HG03060 (cell line): ENCODE measurements at regions not wholly inside any gene's neighbourhood (a gene's known extent, or its start where the extent isn't known, plus 50 kb on each side); places are given as distances from the start of the nearest gene placed in this dataset.
A peak's percentile ranks its signal among the peaks of the same experiment; 100 is the strongest.

ENCODE experiments used
- ATAC-seq: cut with Tn5 transposase; IDR thresholded peaks from one replicate; pipeline ENCODE4 v1.9.1; 2021; ENCODE audit warnings: low read depth, moderate number of reproducible peaks; ENCODE audit not compliant: unreplicated experiment

DNA sequence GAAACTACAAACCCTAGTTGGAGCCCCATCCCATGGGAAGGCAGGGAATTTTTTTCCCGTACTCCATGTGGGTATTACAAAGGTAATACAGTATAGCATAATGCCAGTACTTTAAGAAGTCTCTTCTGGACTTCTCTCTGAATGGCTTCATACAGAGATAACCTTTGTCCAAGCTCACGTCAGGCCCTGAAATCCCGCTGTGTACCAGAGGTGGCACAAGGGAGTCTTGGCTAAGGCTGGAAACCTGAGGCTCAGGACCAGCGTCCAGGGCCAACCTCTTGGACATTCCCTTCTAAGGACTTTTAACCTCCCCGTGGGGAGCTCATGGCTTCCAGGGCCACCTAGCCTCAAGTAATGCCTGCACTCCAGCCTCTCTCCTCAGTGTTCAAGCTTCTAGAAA, 338.9 kb upstream of the FAM241A start:
- no peak for ATAC-seq

DNA sequence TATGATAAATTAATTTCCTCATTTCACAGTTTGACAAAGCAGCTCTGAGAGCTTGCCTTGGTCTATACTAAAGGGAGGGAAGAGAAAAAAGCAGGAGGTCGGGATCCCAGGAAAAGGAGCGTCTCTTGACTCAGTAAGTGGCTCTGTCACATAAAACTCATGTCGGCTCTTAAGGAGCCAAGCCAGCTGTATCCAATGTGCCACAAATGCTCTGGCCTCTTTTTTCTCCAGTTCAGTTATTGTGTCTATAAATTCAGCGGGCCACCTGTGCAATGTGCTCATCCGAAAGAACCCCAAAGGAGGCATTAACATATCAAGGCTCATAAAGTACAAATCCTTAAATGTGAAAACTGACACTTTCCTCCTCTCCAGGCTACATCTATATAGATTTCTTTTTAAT, 337.7 kb upstream of the FAM241A start:
- no peak for ATAC-seq

DNA sequence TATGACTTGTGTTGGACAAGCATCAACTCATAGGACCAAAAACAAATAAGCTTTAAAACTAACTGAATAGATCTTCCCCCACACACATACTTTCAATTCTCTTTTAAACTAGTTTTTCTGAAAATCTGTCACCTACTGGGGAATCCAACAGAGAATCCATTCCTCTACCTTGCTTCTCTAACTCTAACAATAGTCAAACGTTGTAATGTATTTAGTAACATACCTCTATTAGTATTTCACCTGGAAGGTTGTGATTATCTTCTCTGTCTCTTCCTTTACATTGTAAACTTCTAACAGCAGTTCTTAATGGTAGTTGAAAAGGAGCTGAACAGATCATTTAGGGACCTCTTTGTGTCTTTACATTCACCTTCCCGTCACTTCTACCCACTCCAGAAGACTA, 337.1 kb upstream of the FAM241A start:
- ATAC-seq = no peak

DNA sequence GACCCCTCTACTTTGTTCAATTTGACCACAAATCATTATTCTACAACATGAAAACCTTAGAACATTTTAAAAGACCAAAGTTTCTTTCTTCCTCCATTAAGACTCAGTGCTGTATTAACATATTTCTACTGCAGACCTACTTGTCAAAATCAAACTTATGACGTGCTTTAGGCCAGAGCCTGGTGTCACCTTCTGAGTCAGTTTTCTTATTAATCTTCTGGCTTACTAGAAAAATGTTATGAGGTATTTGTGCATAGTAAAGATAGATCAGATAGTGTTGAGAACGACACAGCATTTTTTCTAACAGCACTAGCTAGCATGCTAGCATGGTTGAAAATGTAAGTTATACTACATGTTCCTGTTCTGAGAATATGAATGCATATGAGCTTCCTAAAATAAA, 333.6 kb upstream of the FAM241A start:
- ATAC-seq = no peak

DNA sequence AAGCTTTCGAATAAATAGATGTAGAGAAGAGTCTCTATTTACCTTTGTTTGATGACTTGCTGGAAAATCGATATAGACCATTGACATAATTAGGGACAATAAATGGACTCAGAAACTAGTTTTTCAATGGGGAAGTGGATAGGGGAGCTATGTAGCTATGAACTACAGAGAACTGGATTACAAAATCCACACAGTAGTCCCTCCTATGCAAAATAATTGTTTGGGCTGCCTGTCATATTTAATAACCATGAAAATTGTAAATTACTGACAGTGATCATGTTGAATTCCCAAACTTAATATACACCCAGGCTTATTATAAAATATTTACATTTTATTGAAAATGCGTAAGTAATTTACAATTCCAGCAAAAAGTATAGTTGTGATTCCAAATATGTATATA, 333.1 kb upstream of the FAM241A start:
- no peak for ATAC-seq

DNA sequence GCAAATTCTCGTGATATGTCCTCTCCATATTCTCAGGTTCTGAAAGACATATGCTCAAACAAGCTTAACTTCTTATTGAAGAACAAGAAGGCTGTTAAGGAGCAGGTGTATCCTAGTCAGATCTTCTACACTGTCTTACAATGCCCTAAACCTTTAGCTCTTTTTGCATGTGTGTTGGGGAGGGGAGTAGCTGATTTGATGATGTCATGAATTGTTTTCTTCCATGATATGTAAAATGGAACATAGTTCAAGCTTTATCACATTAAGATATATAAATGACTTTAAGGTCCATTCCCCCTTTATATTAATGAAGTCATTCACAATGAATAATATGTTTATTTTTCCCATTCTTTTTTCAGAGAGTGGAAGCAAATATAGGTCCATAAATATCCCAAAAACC, 332.5 kb upstream of the FAM241A start:
- no peak for ATAC-seq

DNA sequence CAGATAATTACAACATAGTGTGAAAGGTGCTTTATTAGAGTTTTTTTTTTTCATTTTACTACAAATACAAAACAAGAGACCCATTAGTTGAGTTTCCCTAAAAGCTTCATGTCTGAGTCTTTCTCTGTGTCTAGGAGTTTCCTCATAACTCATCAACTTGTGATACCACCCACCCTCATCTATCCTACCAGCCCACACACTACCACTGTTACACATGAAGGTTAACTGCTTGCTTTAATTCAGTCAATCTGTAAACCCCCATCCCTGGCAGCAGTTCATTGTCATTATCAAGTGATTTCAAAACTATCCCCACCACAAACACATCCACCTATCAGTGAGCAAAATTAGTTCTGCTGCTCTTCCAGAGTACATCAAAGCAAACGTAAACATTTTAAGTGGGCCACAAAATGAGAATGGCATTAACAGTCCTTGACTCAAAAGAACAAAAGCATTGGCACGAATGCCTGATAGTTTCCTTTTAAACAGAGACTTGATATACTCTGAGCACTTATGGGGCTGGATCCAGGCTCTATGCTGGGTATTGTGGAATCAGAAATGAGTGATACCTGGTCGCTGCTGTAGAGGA, 331.6 kb upstream of the FAM241A start:
- ATAC-seq = no peak

DNA sequence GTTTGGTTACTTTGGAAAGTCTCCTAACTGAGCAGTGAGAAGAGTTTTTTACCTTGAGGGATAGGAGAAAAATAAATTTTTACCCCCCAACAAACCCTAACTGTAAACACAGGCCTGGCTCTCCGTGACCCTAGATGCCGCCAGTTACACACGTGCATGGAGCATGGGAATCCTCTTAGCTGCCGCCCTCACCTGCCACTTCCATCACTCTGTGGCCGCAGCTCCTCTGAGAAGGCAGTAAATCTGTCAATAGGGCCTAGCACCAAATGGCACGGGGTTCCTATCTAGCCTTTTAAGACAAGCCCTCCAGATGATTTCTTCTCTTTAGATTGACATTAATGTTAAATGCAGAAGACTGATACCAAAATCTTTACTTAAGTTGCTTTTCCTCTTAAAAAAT, 330.3 kb upstream of the FAM241A start:
- no peak for ATAC-seq

DNA sequence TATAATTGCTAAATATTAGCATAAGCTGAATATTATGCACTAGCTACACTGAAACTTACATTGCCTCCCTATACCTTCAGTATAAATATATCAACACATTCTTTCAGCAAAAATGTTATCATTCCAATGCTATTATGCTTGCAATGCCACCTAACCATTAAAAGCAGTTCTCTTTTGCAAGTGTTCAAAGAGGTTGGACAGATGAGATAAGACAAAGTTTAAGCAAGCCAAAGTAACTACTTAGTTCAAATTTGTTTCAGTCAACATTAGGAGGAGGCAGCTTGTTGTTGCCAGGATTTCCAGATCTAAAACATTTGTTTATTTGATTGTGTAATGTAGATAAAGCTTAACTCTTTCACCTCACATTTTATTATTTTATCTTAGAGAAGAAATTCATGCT, 323.9 kb upstream of the FAM241A start:
- ATAC-seq = no peak

DNA sequence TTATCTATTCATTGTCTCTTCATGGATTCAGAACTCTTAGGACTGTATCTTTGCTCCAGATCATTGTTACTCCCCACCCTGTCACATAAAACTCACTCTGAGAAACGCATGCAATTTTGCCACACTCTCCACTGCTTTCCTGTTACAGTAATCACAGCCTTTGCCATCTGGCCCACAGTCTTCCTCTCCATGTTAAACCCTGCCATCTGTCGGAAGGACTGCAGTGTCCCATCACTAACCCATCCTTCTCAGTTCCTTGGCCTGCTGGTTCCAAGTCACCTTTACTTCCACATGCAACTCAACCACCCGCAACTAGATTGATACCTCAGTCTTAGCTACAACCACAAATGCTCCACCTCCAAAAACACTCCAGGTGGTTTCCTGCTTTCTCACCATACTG, 308.7 kb upstream of the FAM241A start:
- no peak for ATAC-seq

DNA sequence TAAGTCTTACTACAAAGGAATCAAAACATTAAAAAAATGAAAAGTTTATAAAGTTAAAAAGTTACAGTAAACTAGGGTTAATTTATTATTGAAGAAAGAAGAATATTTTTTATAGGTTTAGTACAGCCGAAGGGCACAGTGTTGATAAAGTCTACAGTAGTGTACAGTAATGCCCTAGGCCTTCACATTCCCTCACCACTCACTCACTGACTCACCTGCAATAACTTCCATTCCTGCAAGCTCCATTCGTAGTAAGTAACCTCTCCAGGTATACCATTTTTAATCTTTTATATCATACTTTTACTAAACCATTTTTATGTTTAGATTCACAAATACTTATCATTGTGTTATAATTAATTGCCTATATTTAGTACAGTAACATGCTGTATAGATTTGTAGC, 307.5 kb upstream of the FAM241A start:
- ATAC-seq = no peak

DNA sequence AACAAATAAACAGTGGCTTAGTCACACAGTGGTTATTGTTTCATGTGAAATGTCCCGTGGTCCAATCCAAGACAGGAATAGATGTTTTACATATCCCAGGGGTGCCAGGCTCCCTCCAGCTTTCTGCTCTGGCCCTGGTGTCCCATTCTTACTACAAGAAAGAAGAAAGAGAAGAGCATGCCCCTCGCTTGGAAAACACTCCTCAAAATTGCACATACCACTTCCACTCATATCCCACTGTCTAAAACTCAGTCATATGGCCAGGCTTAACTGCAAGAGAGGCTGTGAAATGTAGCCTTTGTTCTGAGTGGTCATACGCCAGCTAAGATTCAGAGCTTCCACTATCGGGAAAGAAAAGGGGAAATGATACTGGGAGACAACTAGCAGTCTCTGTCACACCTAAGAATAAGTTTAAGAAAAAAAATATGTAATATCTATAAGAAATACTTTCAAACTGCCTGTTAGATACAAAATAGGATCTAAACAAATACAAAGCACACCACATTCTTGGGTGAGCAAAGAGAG, 306.8 kb upstream of the FAM241A start:
- ATAC-seq = peak; percentile 89

DNA sequence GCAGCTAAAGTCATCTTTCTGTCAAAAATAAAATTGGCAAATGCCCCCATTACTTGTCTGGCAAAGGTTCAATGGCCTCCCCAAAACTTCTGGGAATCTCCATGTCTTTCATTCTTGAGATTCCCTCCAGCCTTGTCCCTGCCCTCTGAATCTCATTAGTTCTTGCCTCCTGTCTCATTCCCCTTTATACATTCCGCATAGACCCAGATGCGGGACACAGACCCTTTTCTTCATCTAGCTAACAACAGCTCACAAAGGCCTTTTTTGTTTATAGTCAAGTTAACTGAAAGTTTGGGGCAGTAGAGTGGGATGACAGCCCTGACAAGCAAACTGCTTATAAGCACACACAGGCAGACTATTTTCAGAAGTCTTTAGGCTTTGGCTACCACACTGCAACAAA, 306.1 kb upstream of the FAM241A start:
- ATAC-seq = no peak

DNA sequence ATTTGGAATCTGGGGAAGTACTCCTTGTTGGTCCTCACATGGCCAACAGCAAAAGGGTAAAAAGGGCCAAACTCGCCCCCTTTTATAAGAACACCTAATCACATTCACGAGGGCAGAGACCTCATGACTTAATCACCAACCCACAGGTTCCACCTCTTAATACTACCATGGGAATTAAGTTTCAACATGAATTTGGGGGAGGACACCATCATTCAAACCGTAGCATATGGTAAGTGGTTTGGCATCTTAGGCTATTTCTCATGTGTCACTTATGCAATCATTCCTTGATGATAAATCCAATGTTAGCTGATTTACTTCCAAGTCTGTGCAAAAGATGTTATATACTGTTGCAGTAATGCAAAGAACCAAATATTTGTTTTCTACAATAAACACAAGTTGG, 302.9 kb upstream of the FAM241A start:
- ATAC-seq = no peak

DNA sequence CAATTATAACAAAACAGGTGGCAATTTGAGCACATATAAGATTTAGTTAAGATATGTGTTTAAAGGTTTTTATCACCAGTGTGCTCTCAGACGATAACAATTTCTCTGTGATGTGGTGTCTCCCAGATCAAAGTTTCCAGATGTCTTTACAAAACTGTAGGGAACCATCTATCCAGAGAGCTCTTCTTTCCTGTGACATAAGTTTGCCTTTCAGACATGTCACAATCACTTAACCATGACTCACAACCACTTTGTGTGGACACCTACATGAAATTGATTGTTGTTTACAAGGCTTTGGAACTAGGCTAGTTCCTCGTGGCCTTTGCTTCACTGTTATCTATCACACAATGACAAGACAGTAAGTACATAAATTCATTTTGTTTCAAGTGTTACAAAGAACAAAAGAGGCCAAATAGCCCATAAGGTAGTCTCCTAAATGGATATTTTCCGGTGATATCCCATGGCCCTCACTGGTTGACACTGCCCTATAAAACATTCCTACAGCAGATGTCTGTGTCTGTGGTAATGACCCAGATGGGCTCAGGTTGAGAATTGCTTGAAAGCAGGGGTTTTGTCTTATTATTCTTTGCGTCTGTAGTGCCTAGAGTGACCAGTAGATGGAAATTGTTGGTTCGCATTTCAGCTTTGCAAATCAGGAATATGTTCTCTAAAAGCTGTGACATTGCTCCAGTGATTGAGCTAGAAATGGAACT, 297.8 kb upstream of the FAM241A start:
- ATAC-seq = peak; percentile 67

DNA sequence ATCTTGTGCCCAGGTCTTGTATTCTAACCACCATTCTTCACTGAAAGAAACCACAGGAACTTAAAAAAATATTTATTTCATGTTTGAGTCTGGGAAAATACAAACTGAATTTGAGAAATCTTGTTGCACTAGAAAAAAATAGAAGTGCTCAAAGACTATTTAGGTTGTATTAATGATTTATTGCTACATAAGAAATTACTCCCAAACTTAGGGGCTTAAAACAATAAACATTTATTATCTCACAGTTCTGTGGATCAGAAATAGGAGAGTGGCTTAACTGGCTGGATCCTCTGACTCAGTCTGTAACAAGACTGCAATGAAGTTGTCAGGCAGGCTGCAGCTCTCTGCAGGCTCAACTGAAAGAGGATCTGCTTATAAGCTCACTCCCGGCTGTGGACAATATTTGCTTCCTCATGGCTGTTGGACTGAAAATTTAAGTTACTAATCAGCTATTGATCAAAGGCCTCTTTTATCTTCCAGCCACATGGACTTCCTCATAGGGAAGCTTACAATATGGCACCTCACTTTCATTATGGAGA, 295.4 kb upstream of the FAM241A start:
- no peak for ATAC-seq

DNA sequence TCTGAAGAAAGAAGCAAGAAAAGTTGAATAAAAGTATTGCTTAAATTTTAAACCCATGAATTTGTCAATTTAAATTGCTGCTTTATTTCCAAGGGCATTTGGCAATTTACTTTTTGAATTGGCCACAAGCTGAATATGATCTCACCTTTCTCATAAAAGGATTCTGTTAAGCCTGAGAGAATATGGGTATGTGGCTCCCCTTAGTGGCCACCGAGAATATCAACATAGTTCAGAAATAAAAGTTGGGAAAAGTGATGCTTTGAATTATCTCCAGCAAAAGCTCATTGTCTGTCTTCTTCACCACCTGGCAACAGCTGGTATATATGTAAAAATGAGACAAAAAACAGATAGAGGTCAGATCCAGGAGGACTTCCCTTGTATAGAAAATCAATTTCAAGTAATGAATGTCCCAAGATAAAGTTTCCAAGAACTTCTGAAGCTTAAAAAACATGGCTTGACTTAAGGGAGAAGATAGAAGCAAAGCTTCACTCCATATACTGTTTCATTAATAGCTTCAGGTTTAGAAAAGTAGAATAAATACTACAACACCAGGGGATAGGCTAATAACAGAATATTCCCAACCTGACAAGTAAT, 290.7 kb upstream of the FAM241A start:
- ATAC-seq = peak; percentile 54

DNA sequence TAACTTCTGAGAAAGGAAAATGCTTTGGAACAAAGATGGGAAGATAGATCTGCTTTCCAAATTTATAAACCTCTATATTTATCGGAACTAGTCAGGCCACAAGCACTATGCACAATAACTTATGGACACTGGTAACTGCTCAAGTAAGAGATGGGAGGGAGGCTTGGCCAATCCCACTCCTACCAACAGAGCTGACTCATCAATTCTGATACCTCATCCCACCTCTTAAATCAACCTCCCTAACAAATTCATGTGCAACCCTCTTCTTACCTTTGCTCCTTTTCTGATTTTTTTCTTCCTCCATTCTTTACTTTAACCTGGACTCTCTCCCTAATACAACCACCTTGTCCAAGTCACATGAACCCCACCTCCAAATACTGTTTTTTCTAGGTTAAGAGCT, 289.9 kb upstream of the FAM241A start:
- no peak for ATAC-seq

DNA sequence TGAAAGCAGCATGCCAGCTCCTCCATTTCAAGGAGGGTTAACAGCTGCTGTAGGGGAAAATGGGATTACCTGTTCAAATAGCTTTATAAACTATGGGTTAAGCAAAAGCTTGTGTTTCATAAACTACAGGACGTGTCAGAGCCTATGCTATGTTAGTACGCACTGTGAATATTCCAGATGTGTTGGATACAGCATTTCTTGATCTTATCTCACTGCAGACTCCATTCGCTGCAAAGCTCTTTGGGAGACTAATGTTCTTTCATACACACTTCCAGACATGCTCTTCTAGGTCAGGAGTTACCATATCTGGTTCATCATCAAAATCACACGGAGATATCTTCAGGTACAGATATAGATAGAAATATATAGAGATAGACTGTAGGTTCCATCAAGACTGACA, 281.2 kb upstream of the FAM241A start:
- no peak for ATAC-seq

DNA sequence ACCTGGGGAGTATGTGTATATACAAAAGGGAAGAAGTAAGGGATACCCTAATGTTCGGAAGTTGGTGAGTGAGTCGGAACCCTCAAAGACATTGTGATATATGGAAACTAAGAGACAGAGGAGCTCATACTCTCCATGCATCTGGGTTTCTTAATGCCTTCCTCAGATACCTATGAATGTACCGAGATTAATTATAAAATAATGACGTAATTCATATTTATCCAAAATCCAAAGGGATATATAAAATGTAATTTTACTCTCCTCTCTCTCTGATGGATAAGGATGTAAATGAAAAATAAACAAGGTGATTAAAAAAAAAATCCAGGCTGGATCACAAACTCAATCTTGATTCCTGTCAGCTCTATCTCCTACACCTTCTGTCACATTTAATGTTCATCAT, 275.9 kb upstream of the FAM241A start:
- ATAC-seq = no peak

DNA sequence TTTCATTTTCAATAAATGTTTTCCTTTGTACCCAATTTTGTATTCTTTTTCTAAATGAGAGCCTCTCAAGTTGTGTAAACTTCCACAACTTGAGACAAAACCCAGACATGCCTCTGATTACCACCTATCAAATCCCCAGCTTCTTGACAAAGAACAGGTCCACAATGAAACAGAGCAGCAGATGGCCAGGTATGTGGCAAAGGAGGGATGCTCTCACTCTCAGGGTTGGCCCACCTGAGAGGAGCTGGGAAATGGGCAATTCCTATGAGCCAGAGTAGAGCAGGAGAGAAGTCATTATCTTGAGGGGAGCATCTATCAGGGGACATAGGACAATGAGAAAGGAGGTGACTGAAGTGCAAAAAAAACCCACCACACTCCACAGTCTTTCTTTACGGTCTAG, 273.5 kb upstream of the FAM241A start:
- no peak for ATAC-seq

DNA sequence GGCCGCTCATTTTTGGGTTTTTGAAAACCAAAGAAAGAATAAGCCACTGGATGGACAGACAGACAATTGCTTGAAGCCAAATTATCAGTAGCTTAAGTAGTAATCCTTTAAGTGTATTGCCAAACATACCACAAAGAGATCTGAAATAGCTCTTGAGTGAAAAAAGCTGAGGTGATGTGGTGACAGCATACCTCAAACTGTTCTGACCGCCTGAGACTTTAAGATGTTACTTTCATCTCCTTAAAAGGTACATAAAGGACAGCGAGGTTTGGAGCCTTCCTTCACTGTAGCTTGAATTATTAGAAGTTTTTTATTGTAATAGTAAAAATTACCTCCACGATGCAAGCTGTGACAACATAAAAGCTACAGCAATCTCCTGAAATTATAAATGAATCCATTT, 271.5 kb upstream of the FAM241A start:
- no peak for ATAC-seq
